Dendritic cell treated with granulocyte-macrophage colony-stimulating factor and Interleukin-4, amounts not matched to agents 40 ng/mL and 50 ng/mL, for 4 days (primary cell): ENCODE measurements at regions not wholly inside any gene's neighbourhood (a gene's known extent, or its start where the extent isn't known, plus 50 kb on each side); places are given as distances from the start of the nearest gene placed in this dataset.

Experiments
- H3K27ac Mint-ChIP-seq: one replicate; pipeline ENCODE4 v1.8.0; 2022; ENCODE audit warnings: mild to moderate bottlenecking, mixed read lengths
- H3K27me3 Mint-ChIP-seq: one replicate; pipeline ENCODE4 v1.8.0; 2022; ENCODE audit warnings: mild to moderate bottlenecking, mixed read lengths
- H3K36me3 Mint-ChIP-seq: one replicate; pipeline ENCODE4 v1.8.0; 2022; ENCODE audit warnings: low read depth, mixed read lengths
- H3K4me1 Mint-ChIP-seq: one replicate; pipeline ENCODE4 v1.8.0; 2022; ENCODE audit warnings: low read depth, mixed read lengths
- H3K4me3 Mint-ChIP-seq: one replicate; pipeline ENCODE4 v1.8.0; 2022; ENCODE audit warnings: mild to moderate bottlenecking, moderate library complexity, mixed read lengths
- H3K9me3 Mint-ChIP-seq: one replicate; pipeline ENCODE4 v1.8.0; 2022; ENCODE audit warnings: mixed read lengths
- intact Hi-C: fragments of 100-400 bp; cut with micrococcal nuclease; formaldehyde crosslinking; loops from one replicate; pipeline ENCODE4 v1.15.0; 2022

DNA sequence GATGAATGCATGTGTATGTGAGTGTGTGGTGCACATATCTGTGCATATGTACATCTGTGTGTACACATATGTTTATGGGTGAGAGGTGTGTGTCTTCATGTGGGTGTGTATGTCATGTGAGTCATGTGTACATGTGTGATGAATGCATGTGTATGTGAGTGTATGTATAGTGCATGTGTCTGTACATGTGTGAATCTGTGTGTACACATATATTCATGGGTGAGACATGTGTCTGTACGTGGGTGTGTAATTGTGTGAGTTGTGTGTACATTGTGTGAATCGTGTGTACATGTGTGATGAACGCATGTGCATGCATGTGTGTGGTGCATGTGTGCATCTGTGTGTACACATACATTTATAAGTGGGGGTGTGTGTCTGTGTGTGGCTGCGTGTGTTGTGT, 146.9 kb upstream of the TMEM132C start:
- H3K27me3 Mint-ChIP-seq: no peaks in the 10 kb centered on the region
- intact Hi-C loops: no loop called here
- peaks cover 6% of the 10 kb centered on the region for H3K9me3 Mint-ChIP-seq
- H3K36me3 Mint-ChIP-seq: no peaks in the 10 kb centered on the region
- H3K4me1 Mint-ChIP-seq: no peaks in the 10 kb centered on the region
- H3K27ac Mint-ChIP-seq: no peak overlapping the region
- no peak overlapping the region for H3K4me3 Mint-ChIP-seq

DNA sequence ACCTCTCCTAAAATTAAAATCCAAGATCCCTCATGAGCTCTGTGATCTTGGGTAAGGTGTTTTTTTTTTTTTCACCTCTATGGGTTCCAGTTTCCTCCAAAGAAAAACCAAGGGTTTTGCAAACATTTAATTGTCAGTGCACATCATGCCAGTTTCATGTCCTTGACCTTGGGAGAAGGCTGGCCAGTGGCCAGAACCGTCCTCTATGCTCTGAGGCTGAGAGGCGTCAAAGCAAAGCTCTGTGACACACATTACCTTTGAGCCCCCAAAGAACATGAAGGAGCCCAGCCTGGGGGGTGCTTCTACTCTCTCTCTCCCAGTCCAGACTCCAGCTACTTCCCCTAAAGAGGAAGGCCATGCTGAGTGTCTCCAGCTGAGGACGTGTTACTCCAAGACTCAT, 145.5 kb upstream of the TMEM132C start:
- no peaks in the 10 kb centered on the region for H3K36me3 Mint-ChIP-seq
- H3K9me3 Mint-ChIP-seq: peaks cover 10% of the 10 kb centered on the region
- no peak overlapping the region for H3K4me3 Mint-ChIP-seq
- H3K27ac Mint-ChIP-seq: no peak overlapping the region
- no peaks in the 10 kb centered on the region for H3K4me1 Mint-ChIP-seq
- intact Hi-C loops: no loop called here
- no peaks in the 10 kb centered on the region for H3K27me3 Mint-ChIP-seq

DNA sequence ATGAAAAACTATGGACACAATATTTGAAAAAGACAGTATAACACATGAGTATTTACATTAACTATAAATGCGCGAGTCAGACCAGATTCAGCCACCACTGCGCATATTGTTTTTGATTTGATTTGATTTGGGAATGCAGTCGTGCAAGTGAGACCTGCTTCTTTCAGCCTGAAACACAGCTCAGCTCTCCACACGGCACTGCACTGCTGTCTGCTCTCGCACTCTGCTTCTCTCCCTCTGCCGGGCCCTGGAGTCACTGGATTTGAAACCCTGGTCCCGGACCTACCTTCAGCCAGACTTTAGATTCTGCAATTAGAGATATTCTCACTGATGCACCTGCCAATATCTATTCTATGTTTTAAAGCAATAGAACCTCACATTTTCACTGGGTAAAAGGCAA, 143.9 kb upstream of the TMEM132C start:
- intact Hi-C loops: no loop called here
- no peaks in the 10 kb centered on the region for H3K36me3 Mint-ChIP-seq
- no peaks in the 10 kb centered on the region for H3K27me3 Mint-ChIP-seq

DNA sequence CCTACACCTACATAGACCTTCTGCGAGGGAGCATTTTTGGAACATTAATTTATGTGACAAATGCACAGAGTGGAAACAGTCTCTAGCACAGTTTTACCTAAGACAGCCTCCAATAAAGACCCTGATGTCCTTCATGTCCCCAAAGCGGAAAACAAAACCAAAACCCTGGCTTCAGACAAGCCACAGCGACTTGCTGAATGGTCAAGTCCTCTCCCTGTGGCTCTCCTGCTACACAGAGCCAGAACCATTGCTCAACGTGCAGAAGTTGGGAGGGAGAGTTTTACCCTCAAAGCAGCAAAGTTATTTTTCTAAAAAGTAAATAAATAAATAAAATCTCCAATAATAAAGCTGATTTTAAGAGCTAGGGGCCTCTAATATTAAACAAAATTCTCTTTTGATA, 135.0 kb upstream of the TMEM132C start:
- no peaks in the 10 kb centered on the region for H3K27me3 Mint-ChIP-seq
- H3K36me3 Mint-ChIP-seq: no peaks in the 10 kb centered on the region
- no peaks in the 10 kb centered on the region for H3K4me1 Mint-ChIP-seq
- no peak overlapping the region for H3K4me3 Mint-ChIP-seq
- intact Hi-C loops: no loop called here
- H3K9me3 Mint-ChIP-seq: no peaks in the 10 kb centered on the region
- H3K27ac Mint-ChIP-seq: no peak overlapping the region

More for the DNA sequence above, 143.9 kb upstream of the TMEM132C start:
- no peak overlapping the region for H3K4me3 Mint-ChIP-seq
- H3K27ac Mint-ChIP-seq: no peak overlapping the region
- H3K9me3 Mint-ChIP-seq: peaks cover 12% of the 10 kb centered on the region
- H3K4me1 Mint-ChIP-seq: no peaks in the 10 kb centered on the region

DNA sequence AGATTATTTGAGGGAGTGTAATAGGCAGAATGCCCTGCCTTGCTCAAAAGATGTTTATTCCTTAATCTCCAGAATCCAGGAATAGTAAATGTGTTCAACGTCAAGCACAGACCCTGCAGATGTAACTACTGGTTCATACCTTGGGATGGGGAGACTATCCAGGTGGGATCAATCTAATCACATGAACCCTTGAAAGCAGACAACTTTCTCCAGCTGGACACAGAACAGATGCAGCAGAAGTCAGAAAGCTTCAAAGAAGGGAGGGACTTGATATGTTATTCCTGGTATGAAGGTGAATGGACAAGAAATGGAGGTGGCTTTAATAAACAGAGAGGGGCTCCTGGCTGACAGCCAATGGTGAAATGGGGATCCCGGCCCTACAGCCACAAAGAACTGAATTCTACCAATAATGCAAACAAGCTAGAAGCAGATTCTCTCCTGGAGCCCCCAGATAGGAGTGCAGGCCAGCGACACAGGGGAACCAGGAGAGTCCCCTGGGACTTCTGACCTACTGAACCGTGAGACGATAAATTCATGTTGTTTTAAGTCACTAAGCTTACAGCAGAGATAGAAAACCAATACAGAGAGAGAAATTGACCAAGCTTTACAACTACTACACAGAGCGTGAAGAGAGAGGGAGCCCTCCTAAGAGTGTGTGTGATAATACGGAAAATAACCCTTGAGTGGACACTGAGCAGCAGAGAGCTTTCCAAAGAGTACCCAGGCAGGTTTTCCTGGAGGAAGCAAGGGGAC, 133.5 kb upstream of the TMEM132C start:
- no peak overlapping the region for H3K27ac Mint-ChIP-seq
- H3K4me1 Mint-ChIP-seq: no peaks in the 10 kb centered on the region
- intact Hi-C loops: no loop called here
- no peaks in the 10 kb centered on the region for H3K27me3 Mint-ChIP-seq
- no peaks in the 10 kb centered on the region for H3K9me3 Mint-ChIP-seq
- H3K4me3 Mint-ChIP-seq: no peak overlapping the region
- H3K36me3 Mint-ChIP-seq: no peaks in the 10 kb centered on the region

DNA sequence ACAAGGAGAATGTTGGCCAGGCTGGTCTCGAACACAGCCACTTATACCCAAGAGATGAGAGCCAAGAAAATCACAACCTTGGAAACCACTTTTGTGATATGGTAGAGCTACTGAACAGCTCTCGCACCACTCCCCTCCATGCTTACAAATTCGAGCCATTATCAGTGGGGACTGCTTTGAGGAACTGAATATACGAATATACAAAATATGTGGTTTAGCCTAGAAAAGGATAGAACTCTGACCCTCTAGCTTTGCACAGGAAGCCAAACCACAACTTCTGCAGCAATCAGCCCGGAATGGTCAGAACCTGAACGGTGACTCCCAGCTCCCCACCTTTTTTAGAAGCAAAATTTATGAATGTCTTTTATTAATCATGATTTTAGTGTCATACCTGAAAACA, 129.8 kb upstream of the TMEM132C start:
- Mint-ChIP-seq H3K27me3 (no peaks in the 10 kb centered on the region), H3K4me3 (no peak overlapping the region), H3K9me3 (no peaks in the 10 kb centered on the region), H3K36me3 (no peaks in the 10 kb centered on the region), H3K4me1 (no peaks in the 10 kb centered on the region), H3K27ac (no peak overlapping the region)
- intact Hi-C loops: no loop called here

DNA sequence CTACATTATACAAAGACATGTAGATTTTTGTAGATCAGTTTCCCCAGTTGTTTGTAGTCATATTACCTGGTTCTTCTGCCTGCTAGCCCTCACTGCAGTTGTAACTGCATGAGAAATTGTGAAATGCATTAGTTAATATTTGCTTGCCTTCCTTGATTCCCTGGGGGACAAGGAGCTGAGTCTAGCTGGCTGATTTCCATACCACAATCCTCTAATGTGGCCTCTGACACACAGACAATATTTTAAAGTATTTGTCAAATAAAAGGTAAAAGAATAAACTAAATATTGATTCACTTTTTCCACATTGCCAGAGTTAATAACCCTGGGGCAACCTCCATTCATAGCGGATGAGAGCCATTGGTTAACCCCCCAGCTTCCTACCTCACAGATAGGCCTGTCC, 128.8 kb upstream of the TMEM132C start:
- H3K4me1 Mint-ChIP-seq: no peaks in the 10 kb centered on the region
- H3K4me3 Mint-ChIP-seq: no peak overlapping the region
- intact Hi-C loops: no loop called here
- no peak overlapping the region for H3K27ac Mint-ChIP-seq
- H3K27me3 Mint-ChIP-seq: no peaks in the 10 kb centered on the region
- H3K9me3 Mint-ChIP-seq: no peaks in the 10 kb centered on the region
- H3K36me3 Mint-ChIP-seq: no peaks in the 10 kb centered on the region

DNA sequence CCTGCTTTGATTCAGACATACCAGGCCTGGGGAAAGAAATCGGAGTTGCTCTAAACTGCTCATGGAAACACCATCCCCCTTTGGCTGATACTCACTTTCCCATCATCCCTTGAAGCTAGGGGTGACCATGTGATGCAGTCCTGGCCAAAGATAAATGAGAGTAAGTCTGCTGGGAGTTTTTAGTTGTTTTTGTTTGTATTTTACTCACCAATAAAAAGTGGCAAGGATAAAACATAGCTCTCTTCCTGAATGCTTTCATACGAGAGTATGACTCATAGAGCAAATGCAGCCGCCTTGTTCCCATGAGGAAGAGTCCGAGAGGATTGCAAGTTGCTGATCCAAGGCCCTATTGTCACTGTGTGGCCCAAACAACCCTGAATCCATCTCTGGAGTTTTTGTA, 126.4 kb upstream of the TMEM132C start:
- Mint-ChIP-seq H3K27ac (no peak overlapping the region), H3K36me3 (no peaks in the 10 kb centered on the region), H3K4me3 (no peak overlapping the region), H3K9me3 (no peaks in the 10 kb centered on the region), H3K4me1 (no peaks in the 10 kb centered on the region), H3K27me3 (no peaks in the 10 kb centered on the region)
- intact Hi-C loops: no loop called here

DNA sequence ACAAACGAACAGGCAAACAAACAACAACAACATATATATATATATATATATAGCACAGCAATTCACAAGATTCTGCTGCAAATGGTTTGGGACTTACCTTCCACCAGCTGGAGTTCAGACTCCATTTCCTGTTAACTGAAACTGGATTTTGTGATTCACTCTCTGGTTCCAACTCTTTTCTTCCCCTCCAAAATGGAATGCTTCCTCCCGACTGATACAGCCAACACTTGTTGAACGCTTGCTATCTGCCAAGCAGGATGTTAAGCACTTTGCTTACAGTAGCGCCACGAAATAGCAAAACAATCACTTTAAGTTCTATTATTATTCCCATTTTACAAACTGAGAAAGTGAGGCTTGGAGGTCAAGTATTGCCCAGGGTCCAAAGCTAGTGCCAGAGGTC, 116.0 kb upstream of the TMEM132C start:
- no peaks in the 10 kb centered on the region for H3K27me3 Mint-ChIP-seq
- H3K4me3 Mint-ChIP-seq: no peak overlapping the region
- H3K4me1 Mint-ChIP-seq: no peaks in the 10 kb centered on the region

DNA sequence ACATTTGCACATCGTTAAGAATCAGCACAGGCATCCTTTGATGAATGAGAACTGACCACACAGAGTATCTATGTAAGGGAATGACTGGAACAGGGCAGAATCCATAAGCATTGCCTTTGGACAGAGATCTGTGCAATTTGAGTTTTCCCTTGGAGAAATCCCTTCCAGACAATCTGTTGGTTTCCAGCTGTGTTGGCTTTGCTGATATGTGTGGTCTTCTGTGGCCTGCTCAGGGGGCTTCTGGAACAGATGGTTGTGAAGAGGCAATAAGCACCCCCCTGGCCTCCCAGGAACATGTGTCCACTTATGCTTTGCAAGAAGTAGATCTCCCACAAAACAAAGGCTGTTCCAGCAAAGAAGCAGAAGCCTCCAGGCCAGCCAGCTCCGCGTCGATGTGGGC, 111.4 kb upstream of the TMEM132C start:
- H3K36me3 Mint-ChIP-seq: no peaks in the 10 kb centered on the region
- no peak overlapping the region for H3K4me3 Mint-ChIP-seq
- no peaks in the 10 kb centered on the region for H3K4me1 Mint-ChIP-seq
- H3K9me3 Mint-ChIP-seq: no peaks in the 10 kb centered on the region
- H3K27ac Mint-ChIP-seq: no peak overlapping the region
- intact Hi-C loops: no loop called here
- H3K27me3 Mint-ChIP-seq: no peaks in the 10 kb centered on the region

More for the DNA sequence above, 116.0 kb upstream of the TMEM132C start:
- Mint-ChIP-seq H3K36me3 (no peaks in the 10 kb centered on the region), H3K27ac (no peak overlapping the region), H3K9me3 (peaks cover 5% of the 10 kb centered on the region)
- intact Hi-C loops: no loop called here

DNA sequence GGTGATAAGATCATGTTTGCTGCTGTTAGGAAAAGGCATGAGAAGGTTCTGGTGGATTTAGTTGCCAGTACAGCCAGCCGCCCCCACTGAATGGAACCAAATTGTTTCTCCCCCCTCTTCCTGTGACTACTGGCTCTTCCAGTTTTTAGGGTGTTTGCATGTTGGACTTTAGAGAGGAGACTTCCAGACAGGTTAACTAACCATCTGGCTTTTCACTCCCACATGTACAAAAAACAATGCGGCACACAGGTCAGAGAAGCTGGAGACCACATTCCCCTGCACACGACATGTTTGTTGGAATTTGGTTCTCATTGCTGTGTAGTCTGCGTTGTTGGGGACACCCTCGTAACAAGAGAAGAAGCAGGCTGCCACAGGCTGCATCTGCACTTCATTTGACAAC, 103.9 kb upstream of the TMEM132C start:
- Mint-ChIP-seq H3K36me3 (no peaks in the 10 kb centered on the region), H3K4me3 (no peak overlapping the region), H3K4me1 (no peaks in the 10 kb centered on the region), H3K27me3 (no peaks in the 10 kb centered on the region), H3K9me3 (peaks cover under 1% of the 10 kb centered on the region), H3K27ac (no peak overlapping the region)
- intact Hi-C loops: no loop called here

DNA sequence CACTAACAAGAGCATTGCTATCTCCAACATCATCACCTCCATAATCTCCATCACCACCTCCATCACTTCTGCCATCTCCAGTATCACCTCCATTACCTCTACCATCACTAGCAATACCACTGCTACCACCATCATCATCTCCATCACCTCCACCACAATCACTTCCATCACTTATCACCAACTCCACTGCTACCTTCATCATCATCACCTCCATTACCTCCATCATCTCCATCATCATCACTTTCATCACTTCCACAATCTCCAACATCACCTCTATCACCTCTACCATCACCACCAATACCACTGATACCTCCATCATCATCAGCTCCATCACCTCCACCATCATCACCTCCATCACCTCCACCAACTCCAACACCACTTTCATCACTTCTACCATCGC, 102.4 kb upstream of the TMEM132C start:
- peaks cover 12% of the 10 kb centered on the region for H3K9me3 Mint-ChIP-seq
- no peaks in the 10 kb centered on the region for H3K27me3 Mint-ChIP-seq
- no peaks in the 10 kb centered on the region for H3K4me1 Mint-ChIP-seq
- H3K27ac Mint-ChIP-seq: no peak overlapping the region
- no peak overlapping the region for H3K4me3 Mint-ChIP-seq
- H3K36me3 Mint-ChIP-seq: no peaks in the 10 kb centered on the region
- intact Hi-C loops: no loop called here

DNA sequence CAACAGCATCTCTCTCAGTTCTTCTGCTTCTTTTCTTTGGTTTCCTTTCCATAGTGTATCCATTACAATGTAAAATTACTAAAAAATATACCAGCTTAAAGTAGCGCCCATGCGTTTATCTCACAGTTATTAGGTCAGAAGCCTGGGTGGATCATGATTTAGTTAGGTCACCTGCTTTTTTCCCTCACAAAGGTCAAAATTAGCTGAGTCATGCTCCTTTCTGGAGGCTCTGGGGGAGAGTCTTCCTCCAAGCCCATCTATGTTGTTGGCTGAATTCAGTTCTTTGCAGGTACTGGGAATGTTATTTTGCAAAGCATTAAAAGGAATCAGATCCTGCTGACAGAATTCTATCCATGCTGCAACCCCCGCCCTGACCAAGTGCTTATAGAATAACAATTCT, 101.6 kb upstream of the TMEM132C start:
- H3K9me3 Mint-ChIP-seq: peaks cover 12% of the 10 kb centered on the region
- intact Hi-C loops: no loop called here
- no peak overlapping the region for H3K4me3 Mint-ChIP-seq
- H3K36me3 Mint-ChIP-seq: no peaks in the 10 kb centered on the region
- H3K27me3 Mint-ChIP-seq: no peaks in the 10 kb centered on the region
- no peaks in the 10 kb centered on the region for H3K4me1 Mint-ChIP-seq
- H3K27ac Mint-ChIP-seq: no peak overlapping the region

DNA sequence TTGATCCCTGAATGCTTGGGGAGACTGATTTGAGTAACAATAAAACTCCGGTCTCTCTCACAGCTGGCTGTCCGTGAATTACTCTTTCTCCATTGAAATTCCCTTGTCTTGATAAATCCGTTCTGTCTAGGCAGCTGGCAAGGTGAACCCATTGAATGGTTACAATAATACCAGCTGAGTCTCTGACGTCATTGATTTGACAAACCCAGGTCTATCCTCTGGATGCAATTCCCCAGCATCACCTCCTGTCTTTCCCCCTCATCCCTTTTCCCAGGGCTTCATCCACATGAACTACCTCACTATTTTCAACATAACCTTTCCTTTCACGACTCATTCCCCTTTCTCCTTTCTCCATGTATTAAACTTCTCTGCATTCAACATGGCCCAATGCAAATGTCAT, 98.7 kb upstream of the TMEM132C start:
- Mint-ChIP-seq H3K36me3 (no peaks in the 10 kb centered on the region), H3K27ac (no peak overlapping the region), H3K4me1 (no peaks in the 10 kb centered on the region), H3K4me3 (no peak overlapping the region), H3K27me3 (no peaks in the 10 kb centered on the region), H3K9me3 (peaks cover 12% of the 10 kb centered on the region)
- intact Hi-C loops: no loop called here

DNA sequence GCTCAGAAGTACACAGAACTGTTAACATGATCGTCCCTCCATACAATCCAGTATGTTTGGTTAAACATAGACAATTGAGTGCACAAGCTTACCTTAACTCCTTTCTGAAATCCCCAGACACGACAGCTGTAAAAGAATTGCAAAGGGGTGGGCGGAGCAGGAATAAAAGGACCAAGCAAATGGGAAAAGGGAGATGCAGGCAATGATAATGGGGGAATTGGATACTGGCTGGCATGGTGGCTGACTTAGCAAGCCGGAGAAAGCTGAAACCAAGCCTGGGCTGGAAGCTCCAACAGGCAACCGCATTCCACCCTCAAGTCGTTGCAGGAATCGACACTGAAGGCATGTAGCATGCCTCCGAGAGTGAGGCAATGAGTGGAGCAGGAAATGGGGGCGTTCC, 96.8 kb upstream of the TMEM132C start:
- H3K4me1 Mint-ChIP-seq: no peaks in the 10 kb centered on the region
- H3K9me3 Mint-ChIP-seq: peaks cover 12% of the 10 kb centered on the region
- H3K27me3 Mint-ChIP-seq: no peaks in the 10 kb centered on the region
- intact Hi-C loops: no loop called here
- H3K4me3 Mint-ChIP-seq: no peak overlapping the region
- no peak overlapping the region for H3K27ac Mint-ChIP-seq
- H3K36me3 Mint-ChIP-seq: no peaks in the 10 kb centered on the region
